Endothelial cell of umbilical vein (primary cell): ENCODE measurements at regions not wholly inside any gene's neighbourhood (a gene's known extent, or its start where the extent isn't known, plus 50 kb on each side); places are given as distances from the start of the nearest gene placed in this dataset.

Source experiments
- BruUV-seq: library from RNA; stranded (reverse); fragments of 400-500 nt; replicated peaks from 2 replicates; lab custom pipeline; 2021; lab: Mats Ljungman, UMichigan
- CTCF ChIA-PET: fragments of 300-600, 350-600 bp; sonication (Branson Sonifier 250); formaldehyde crosslinking; loops from one replicate; lab custom pipeline; 2021; ENCODE audit warnings: antibody characterized with exemption, inconsistent platforms; lab: Charles Lee
- POLR2A ChIA-PET: fragments of 300-600, 350-600 bp; sonication (Branson Sonifier 250); formaldehyde crosslinking; loops from one replicate; lab custom pipeline; 2021; ENCODE audit warnings: antibody characterized with exemption, inconsistent platforms; lab: Charles Lee
- DNase-seq: peaks from one replicate; pipeline ENCODE4 v3.0.0-alpha.2; 2011; ENCODE audit warnings: low read depth, low spot score
- FAIRE-seq: peaks from 2 replicates; lab custom pipeline; 2011; peaks lifted over from hg19 to GRCh38; lab: Jason Lieb, UNC
- H2AFZ ChIP-seq: 2 replicates; pipeline ENCODE4 v1.6.0; 2012; ENCODE audit warnings: low read depth, low read length, control low read depth, inconsistent platforms
- H3K27ac ChIP-seq: 2 replicates; pipeline ENCODE4 v1.5.1; 2011; ENCODE audit warnings: low read depth, mild to moderate bottlenecking, control low read depth, low read length, moderate library complexity; ENCODE audit not compliant: insufficient read depth
- H3K27me3 ChIP-seq, 2 experiments: 2 replicates each; pipeline versions ENCODE4 v1.6.0 to v1.6.1; 2011; ENCODE audit warnings: low read length in 2 of 2, mixed read lengths in 1 of 2; ENCODE audit not compliant: control insufficient read depth in 2 of 2, insufficient read depth in 2 of 2
- H3K36me3 ChIP-seq, 2 experiments: 2 replicates in 1 of 2; 3 replicates in 1 of 2; pipeline ENCODE4 v1.5.1; 2011; ENCODE audit warnings: low read length in 2 of 2, mild to moderate bottlenecking in 1 of 2, moderate library complexity in 1 of 2; ENCODE audit not compliant: control insufficient read depth in 2 of 2, insufficient read depth in 2 of 2; ENCODE audit errors: extremely low read depth in 1 of 2
- H3K4me1 ChIP-seq: 3 replicates; pipeline ENCODE4 v1.5.1; 2011; ENCODE audit warnings: mild to moderate bottlenecking, low read length; ENCODE audit not compliant: control insufficient read depth, insufficient read depth; ENCODE audit errors: extremely low read depth
- H3K4me2 ChIP-seq: 2 replicates; pipeline ENCODE4 v1.6.1; 2011; ENCODE audit warnings: low read length, control low read depth, mixed read lengths; ENCODE audit not compliant: insufficient read depth
- H3K4me3 ChIP-seq, 3 experiments: fragments of 200-600 bp in 1 of 3; sonication (generic), shearing (Covaris generic) in 1 of 3; replicated peaks in 1 of 3; 2 replicates each; pipeline ENCODE4 v1.5.1; 2011 to 2016; ENCODE audit warnings: control low read depth in 3 of 3, low read length in 3 of 3, mild to moderate bottlenecking in 2 of 3, inconsistent platforms in 1 of 3, low read depth in 1 of 3, moderate library complexity in 1 of 3; ENCODE audit not compliant: insufficient read depth in 1 of 3
- H3K79me2 ChIP-seq: 2 replicates; pipeline ENCODE4 v1.6.0; 2012; ENCODE audit warnings: low read length, inconsistent platforms; ENCODE audit not compliant: control insufficient read depth, insufficient read depth
- H3K9ac ChIP-seq: replicated peaks from 2 replicates; pipeline ENCODE3; 2011; ENCODE audit warnings: low read length, control low read depth; ENCODE audit not compliant: insufficient read depth; ENCODE audit errors: extremely low read depth
- H3K9me1 ChIP-seq: replicated peaks from 3 replicates; pipeline ENCODE4 v1.6.0; 2011; ENCODE audit warnings: mild to moderate bottlenecking, low read length; ENCODE audit not compliant: control insufficient read depth, insufficient read depth; ENCODE audit errors: extremely low read depth
- H3K9me3 ChIP-seq: replicated peaks from 2 replicates; pipeline ENCODE4 v1.5.1; 2012; ENCODE audit warnings: low read length, inconsistent platforms; ENCODE audit not compliant: control insufficient read depth, insufficient read depth
- H4K20me1 ChIP-seq: replicated peaks from 2 replicates; pipeline ENCODE3; 2011; ENCODE audit warnings: mild to moderate bottlenecking, low read length; ENCODE audit not compliant: control insufficient read depth, insufficient read depth; ENCODE audit errors: extremely low read depth
- EZH2 ChIP-seq: IDR thresholded peaks from 2 replicates; pipeline ENCODE4 v1.6.1; 2012; ENCODE audit warnings: borderline replicate concordance, low read depth, mild to moderate bottlenecking, moderate library complexity, low read length, inconsistent platforms; ENCODE audit not compliant: severe bottlenecking
- FOS ChIP-seq: IDR thresholded peaks from 2 replicates; pipeline ENCODE4 v1.6.1; 2011; ENCODE audit warnings: mild to moderate bottlenecking, low read length, moderate library complexity, borderline replicate concordance; ENCODE audit not compliant: insufficient read depth
- GATA2 ChIP-seq: IDR thresholded peaks from 2 replicates; pipeline ENCODE4 v1.7.0; 2011; ENCODE audit warnings: low read depth, mild to moderate bottlenecking, moderate library complexity, mixed read lengths, low read length; ENCODE audit not compliant: insufficient read length, insufficient read depth
- JUN ChIP-seq: IDR thresholded peaks from 2 replicates; pipeline ENCODE4 v1.6.1; 2011; ENCODE audit warnings: borderline replicate concordance, low read depth; ENCODE audit not compliant: insufficient read length, insufficient read depth
- MYC ChIP-seq: IDR thresholded peaks from one replicate; pipeline ENCODE4 v1.6.1; 2011; ENCODE audit warnings: mild to moderate bottlenecking, low read depth, low read length
- POLR2A ChIP-seq: IDR thresholded peaks from 2 replicates; pipeline ENCODE4 v1.6.1; 2012; ENCODE audit warnings: low read depth, mild to moderate bottlenecking, control low read depth, low read length
- POLR2AphosphoS5 ChIP-seq: IDR thresholded peaks from 2 replicates; pipeline ENCODE4 v1.6.1; 2012; ENCODE audit warnings: low read depth, mild to moderate bottlenecking, control low read depth, low read length, moderate library complexity; ENCODE audit not compliant: insufficient read depth
- dilution Hi-C: fragments of 300-500 bp; cut with MboI; formaldehyde crosslinking; loops from one replicate; pipeline ENCODE4 v1.15.0; 2019; ENCODE audit warnings: low sequenced_read_pairs; ENCODE audit not compliant: extremely low pct_ligation_motif_present
- intact Hi-C: fragments of 100-400 bp; cut with micrococcal nuclease; formaldehyde crosslinking; loops from one replicate; pipeline ENCODE4 v1.10.0; 2022
- TF ChIP-seq, protein P1 (sequence below), 2 donors: IDR thresholded peaks; 1 replicate in 1 of 2; 2 replicates in 1 of 2; pipeline ENCODE4 v1.5.1; 2011; ENCODE audit warnings: low read length in 2 of 2, mild to moderate bottlenecking in 2 of 2, moderate library complexity in 2 of 2, control low read depth in 1 of 2, inconsistent platforms in 1 of 2, low read depth in 1 of 2; ENCODE audit not compliant: insufficient read depth in 1 of 2; ENCODE audit errors: extremely low read depth in 1 of 2
- TF ChIP-seq, protein P2 (sequence below): IDR thresholded peaks from 2 replicates; pipeline ENCODE4 v1.6.1; 2011; ENCODE audit not compliant: insufficient read depth, insufficient read length

DNA sequence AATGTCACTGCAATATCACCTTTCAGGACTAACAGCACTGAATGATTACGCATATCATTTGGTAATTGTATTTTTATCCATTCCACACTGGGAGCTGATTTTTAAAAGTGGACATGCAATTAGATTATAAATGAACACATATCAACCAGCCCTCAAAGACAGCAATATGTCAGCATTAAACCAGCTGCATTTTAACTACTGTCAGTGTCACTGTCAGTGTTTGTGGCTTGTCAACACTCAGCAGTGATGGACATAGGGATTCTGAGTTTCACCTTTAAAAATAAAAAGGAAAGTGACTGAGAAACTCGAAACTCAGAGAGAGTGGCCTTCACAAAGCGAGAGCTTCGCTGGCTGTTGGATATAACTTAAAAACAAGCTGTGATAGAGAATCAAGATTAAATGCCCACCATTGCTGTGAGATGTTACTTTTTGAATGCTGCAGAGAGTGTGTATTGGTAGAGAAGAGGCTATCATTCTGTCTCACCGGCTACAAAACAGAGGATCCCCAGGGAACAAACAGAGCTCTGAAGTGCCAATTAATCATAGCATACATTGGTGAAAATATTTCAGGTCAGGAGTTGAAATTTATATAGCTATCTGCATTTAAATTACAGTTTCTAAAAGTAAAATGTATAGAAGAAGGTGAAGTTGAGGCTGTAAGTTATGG, 635.8 kb downstream of the SQOR start:
- Histone ChIP-seq H3K36me3 (no peaks in the 10 kb centered on the region), H3K4me3 (no peak overlapping the region), H4K20me1 (no peaks in the 10 kb centered on the region), H3K27ac (no peak overlapping the region), H2AFZ (no peak overlapping the region), H3K4me1 (no peaks in the 10 kb centered on the region), H3K9me1 (no peaks in the 10 kb centered on the region), H3K9ac (no peak overlapping the region), H3K4me2 (no peak overlapping the region), H3K9me3 (no peaks in the 10 kb centered on the region), H3K27me3 (no peaks in the 10 kb centered on the region), H3K79me2 (no peaks in the 10 kb centered on the region)
- POLR2A ChIA-PET = no interaction called here
- dilution Hi-C loops = no loop called here
- CTCF ChIA-PET = interaction anchor here (1.1 kb wide), 1 partner anchor 475 kb away, joined by 3 read pairs; no protein-coding TSS in a partner anchor
- intact Hi-C loops = no loop called here
- TF ChIP-seq MYC (no peak), POLR2AphosphoS5 (no peak), POLR2A (no peak), GATA2 (no peak), EZH2 (no peak), JUN (no peak), FOS (no peak)
- TF ChIP-seq, protein P1, sequence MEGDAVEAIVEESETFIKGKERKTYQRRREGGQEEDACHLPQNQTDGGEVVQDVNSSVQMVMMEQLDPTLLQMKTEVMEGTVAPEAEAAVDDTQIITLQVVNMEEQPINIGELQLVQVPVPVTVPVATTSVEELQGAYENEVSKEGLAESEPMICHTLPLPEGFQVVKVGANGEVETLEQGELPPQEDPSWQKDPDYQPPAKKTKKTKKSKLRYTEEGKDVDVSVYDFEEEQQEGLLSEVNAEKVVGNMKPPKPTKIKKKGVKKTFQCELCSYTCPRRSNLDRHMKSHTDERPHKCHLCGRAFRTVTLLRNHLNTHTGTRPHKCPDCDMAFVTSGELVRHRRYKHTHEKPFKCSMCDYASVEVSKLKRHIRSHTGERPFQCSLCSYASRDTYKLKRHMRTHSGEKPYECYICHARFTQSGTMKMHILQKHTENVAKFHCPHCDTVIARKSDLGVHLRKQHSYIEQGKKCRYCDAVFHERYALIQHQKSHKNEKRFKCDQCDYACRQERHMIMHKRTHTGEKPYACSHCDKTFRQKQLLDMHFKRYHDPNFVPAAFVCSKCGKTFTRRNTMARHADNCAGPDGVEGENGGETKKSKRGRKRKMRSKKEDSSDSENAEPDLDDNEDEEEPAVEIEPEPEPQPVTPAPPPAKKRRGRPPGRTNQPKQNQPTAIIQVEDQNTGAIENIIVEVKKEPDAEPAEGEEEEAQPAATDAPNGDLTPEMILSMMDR (IDR thresholded peaks at IDR 0.05; ENCODE audit: extremely low read depth in 1 of 2, insufficient read depth in 1 of 2, low read depth in 1 of 2, low read length in 2 of 2) = no peak
- TF ChIP-seq, protein P2, sequence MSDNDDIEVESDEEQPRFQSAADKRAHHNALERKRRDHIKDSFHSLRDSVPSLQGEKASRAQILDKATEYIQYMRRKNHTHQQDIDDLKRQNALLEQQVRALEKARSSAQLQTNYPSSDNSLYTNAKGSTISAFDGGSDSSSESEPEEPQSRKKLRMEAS = no peak
- BruUV-seq = no TSS peak
- DNase-seq (no peak), FAIRE-seq (no peak)
